GM23338 (cell line): ENCODE measurements at regions not wholly inside any gene's neighbourhood (a gene's known extent, or its start where the extent isn't known, plus 50 kb on each side); places are given as distances from the start of the nearest gene placed in this dataset.
A peak's percentile ranks its signal among the peaks of the same experiment; 100 is the strongest.

Experiments used
- ATAC-seq: fragments of 200-7000 bp; cut with Tn5 transposase; 3 replicates; pipeline ENCODE4 v1.9.1; 2020
- DNase-seq: peaks from one replicate; pipeline ENCODE4 v3.0.0-alpha.2; 2015; ENCODE audit warnings: low spot score
- H2AFZ ChIP-seq: fragments of 200-600 bp; sonication (generic); 2 replicates; pipeline ENCODE4 v1.8.0; 2016; ENCODE audit warnings: antibody characterized with exemption, mild to moderate bottlenecking, moderate library complexity
- H3F3A ChIP-seq: fragments of 200-600 bp; sonication (generic); replicated peaks from 2 replicates; pipeline ENCODE4 v1.8.0; 2017; ENCODE audit warnings: antibody characterized with exemption, mixed run types, low read depth
- H3K27ac ChIP-seq: fragments of 200-600 bp; sonication (generic); 2 replicates; pipeline ENCODE4 v1.6.1; 2016; ENCODE audit warnings: low read depth
- H3K27me3 ChIP-seq: fragments of 200-600 bp; sonication (generic); 2 replicates; pipeline ENCODE4 v1.8.0; 2016; ENCODE audit warnings: mild to moderate bottlenecking, mixed run types, moderate library complexity; ENCODE audit not compliant: insufficient read depth
- H3K36me3 ChIP-seq: fragments of 200-600 bp; sonication (generic); 2 replicates; pipeline ENCODE4 v1.8.0; 2016; ENCODE audit warnings: mild to moderate bottlenecking; ENCODE audit not compliant: insufficient read depth
- H3K4me1 ChIP-seq: fragments of 200-600 bp; sonication (generic); 2 replicates; pipeline ENCODE4 v1.8.0; 2016; ENCODE audit warnings: mild to moderate bottlenecking, moderate library complexity; ENCODE audit not compliant: insufficient read depth
- H3K4me2 ChIP-seq: fragments of 200-600 bp; sonication (generic); 2 replicates; pipeline ENCODE4 v1.7.1; 2017; ENCODE audit warnings: mixed run types
- H3K4me3 ChIP-seq: fragments of 200-600 bp; sonication (generic); 2 replicates; pipeline ENCODE4 v1.6.1; 2016; ENCODE audit warnings: mixed run types
- H3K79me2 ChIP-seq: fragments of 200-600 bp; sonication (generic); replicated peaks from 2 replicates; pipeline ENCODE4 v1.8.0; 2017; ENCODE audit warnings: mild to moderate bottlenecking; ENCODE audit not compliant: insufficient read depth
- H3K9me2 ChIP-seq: fragments of 200-600 bp; sonication (generic); 2 replicates; pipeline ENCODE4 v1.8.0; 2017; ENCODE audit not compliant: insufficient read depth
- H4K20me1 ChIP-seq: fragments of 200-600 bp; sonication (generic); replicated peaks from 2 replicates; pipeline ENCODE4 v1.8.0; 2017; ENCODE audit warnings: mild to moderate bottlenecking; ENCODE audit not compliant: insufficient read depth
- H3K27ac Mint-ChIP-seq: 2 replicates; pipeline ENCODE4 v1.8.0; 2020; ENCODE audit warnings: inconsistent platforms, mild to moderate bottlenecking, moderate library complexity, mixed read lengths
- H3K27me3 Mint-ChIP-seq: 3 replicates; pipeline ENCODE4 v1.8.0; 2022; ENCODE audit warnings: low read depth, mild to moderate bottlenecking, moderate library complexity, mixed read lengths, inconsistent platforms; ENCODE audit not compliant: insufficient read depth, poor library complexity
- H3K36me3 Mint-ChIP-seq: 3 replicates; pipeline ENCODE4 v1.8.0; 2021; ENCODE audit warnings: low read depth, mild to moderate bottlenecking, inconsistent platforms, moderate library complexity, mixed read lengths
- H3K4me1 Mint-ChIP-seq: 3 replicates; pipeline ENCODE4 v1.8.0; 2020; ENCODE audit warnings: mild to moderate bottlenecking, inconsistent platforms, mixed read lengths
- H3K4me3 Mint-ChIP-seq: 3 replicates; pipeline ENCODE4 v1.8.0; 2021; ENCODE audit warnings: moderate library complexity, mild to moderate bottlenecking, inconsistent platforms, mixed read lengths
- H3K9me3 Mint-ChIP-seq: 3 replicates; pipeline ENCODE4 v1.8.0; 2020; ENCODE audit warnings: moderate library complexity, mild to moderate bottlenecking, inconsistent platforms, mixed read lengths
- CREB1 ChIP-seq: fragments of 250-450 bp; sonication (Bioruptor Pico); IDR thresholded peaks from 2 replicates; pipeline ENCODE4 v1.5.0; 2020; ENCODE audit warnings: low read depth, mild to moderate bottlenecking, moderate library complexity
- ETS1 ChIP-seq: IDR thresholded peaks from 2 replicates; pipeline ENCODE4 v1.6.1; 2016; ENCODE audit warnings: antibody characterized with exemption
- EZH2 ChIP-seq: fragments of 200-600 bp; sonication (generic); IDR thresholded peaks from one replicate; pipeline ENCODE4 v1.8.0; 2017; ENCODE audit warnings: antibody characterized with exemption, mild to moderate bottlenecking, low read depth; ENCODE audit not compliant: unreplicated experiment
- EZH2phosphoT487 ChIP-seq: fragments of 200-600 bp; sonication (generic); IDR thresholded peaks from one replicate; pipeline ENCODE4 v1.8.1; 2018; ENCODE audit warnings: antibody characterized with exemption; ENCODE audit not compliant: unreplicated experiment
- NANOG ChIP-seq: IDR thresholded peaks from 2 replicates; pipeline ENCODE4 v1.6.1; 2016; ENCODE audit warnings: antibody characterized with exemption, borderline replicate concordance
- POLR2AphosphoS5 ChIP-seq: IDR thresholded peaks from 2 replicates; pipeline ENCODE4 v1.6.1; 2016; ENCODE audit warnings: antibody characterized with exemption, low read depth
- REST ChIP-seq: IDR thresholded peaks from one replicate; pipeline ENCODE4 v1.6.1; 2018; ENCODE audit warnings: antibody characterized with exemption; ENCODE audit not compliant: unreplicated experiment
- ZNF114 ChIP-seq: fragments of 250-450 bp; sonication (Bioruptor Pico); IDR thresholded peaks from 2 replicates; pipeline ENCODE4 v1.5.0; 2020; ENCODE audit warnings: mild to moderate bottlenecking, moderate library complexity
- ZNF331 ChIP-seq: fragments of 250-450 bp; sonication (Bioruptor Pico); IDR thresholded peaks from 2 replicates; pipeline ENCODE4 v1.5.0; 2020; ENCODE audit warnings: low read depth, mild to moderate bottlenecking, moderate library complexity
- TF ChIP-seq, protein P1 (sequence below), 2 experiments: fragments of 200-600 bp in 1 of 2; sonication (generic) in 1 of 2; conservative IDR thresholded peaks; 2 replicates each; pipeline versions ENCODE4 v1.5.1 to v1.6.1; 2016 to 2017; ENCODE audit warnings: antibody characterized with exemption in 2 of 2, low read depth in 2 of 2, mild to moderate bottlenecking in 2 of 2, moderate library complexity in 1 of 2
- TF ChIP-seq, protein P2 (sequence below): fragments of 250-450 bp; sonication (Bioruptor Pico); IDR thresholded peaks from 2 replicates; pipeline ENCODE4 v1.5.0; 2020; ENCODE audit warnings: mild to moderate bottlenecking, moderate library complexity

DNA sequence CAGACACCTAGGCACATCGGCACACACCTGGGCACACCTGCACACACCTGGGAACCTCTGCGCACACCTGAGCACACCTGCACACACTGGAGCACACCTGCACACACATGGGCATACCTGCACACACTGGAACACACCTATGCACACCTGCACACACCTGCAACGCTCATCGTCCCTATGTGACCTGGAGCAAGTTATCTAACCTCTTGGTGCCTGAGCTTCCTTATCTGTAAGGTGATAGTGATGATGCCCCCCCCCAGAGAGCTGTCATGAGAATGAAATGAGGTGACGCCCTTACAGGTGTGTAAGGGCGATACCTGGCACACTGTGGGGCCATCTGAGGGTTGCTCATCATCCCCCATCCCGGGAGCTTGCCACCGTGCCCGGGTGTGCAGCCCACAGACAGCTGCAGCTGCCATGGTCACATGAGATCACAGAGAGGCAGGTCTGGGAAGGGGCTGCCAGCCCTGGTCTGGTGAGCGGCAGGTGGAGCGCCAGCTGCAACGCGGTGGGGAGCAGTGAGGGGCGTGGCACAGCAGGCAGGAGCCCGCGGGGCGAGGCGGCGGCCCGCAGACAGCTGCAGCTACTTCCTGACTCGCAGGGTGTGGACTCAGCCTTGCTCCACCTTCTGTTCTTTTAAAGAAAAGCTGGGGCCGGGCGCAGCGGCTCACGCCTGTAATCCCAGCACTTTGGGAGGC is 59.9 kb upstream of the FBRSL1 start:
- H3K36me3 Mint-ChIP-seq, result peaks cover 22% of the 10 kb centered on the region
- Histone ChIP-seq H4K20me1 (no peaks in the 10 kb centered on the region), H3K9me2 (no peaks in the 10 kb centered on the region), H3K79me2 (no peaks in the 10 kb centered on the region), H3F3A (no peaks in the 10 kb centered on the region), H2AFZ (no peak overlapping the region), H3K4me1 (0 out of 2 replicates have a peak, but pooled peaks cover 9% of the 10 kb centered on the region), H3K27ac (no peak overlapping the region), H3K27me3 (peaks cover 60% of the 10 kb centered on the region), H3K36me3 (no peaks in the 10 kb centered on the region), H3K4me3 (peak overlapping the region; percentile 35; the same call in 1 of the 2 replicates), H3K4me2 (peak overlapping the region; percentile 65)
- H3K27me3 Mint-ChIP-seq, result peaks cover 62% of the 10 kb centered on the region
- peak overlapping the region; percentile 38 for H3K4me3 Mint-ChIP-seq
- H3K9me3 Mint-ChIP-seq, result peaks cover 29% of the 10 kb centered on the region
- H3K27ac Mint-ChIP-seq, result no peak overlapping the region
- no peak for TF ChIP-seq ETS1
- TF ChIP-seq REST, result no peak
- no peak for TF ChIP-seq CREB1 (CRISPR knock-in tag)
- TF ChIP-seq ZNF114, result no peak
- TF ChIP-seq ZNF331 (CRISPR knock-in tag), result no peak
- no peak for TF ChIP-seq EZH2
- TF ChIP-seq, protein P1, sequence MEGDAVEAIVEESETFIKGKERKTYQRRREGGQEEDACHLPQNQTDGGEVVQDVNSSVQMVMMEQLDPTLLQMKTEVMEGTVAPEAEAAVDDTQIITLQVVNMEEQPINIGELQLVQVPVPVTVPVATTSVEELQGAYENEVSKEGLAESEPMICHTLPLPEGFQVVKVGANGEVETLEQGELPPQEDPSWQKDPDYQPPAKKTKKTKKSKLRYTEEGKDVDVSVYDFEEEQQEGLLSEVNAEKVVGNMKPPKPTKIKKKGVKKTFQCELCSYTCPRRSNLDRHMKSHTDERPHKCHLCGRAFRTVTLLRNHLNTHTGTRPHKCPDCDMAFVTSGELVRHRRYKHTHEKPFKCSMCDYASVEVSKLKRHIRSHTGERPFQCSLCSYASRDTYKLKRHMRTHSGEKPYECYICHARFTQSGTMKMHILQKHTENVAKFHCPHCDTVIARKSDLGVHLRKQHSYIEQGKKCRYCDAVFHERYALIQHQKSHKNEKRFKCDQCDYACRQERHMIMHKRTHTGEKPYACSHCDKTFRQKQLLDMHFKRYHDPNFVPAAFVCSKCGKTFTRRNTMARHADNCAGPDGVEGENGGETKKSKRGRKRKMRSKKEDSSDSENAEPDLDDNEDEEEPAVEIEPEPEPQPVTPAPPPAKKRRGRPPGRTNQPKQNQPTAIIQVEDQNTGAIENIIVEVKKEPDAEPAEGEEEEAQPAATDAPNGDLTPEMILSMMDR (conservative IDR thresholded peaks at IDR 0.05; ENCODE audit: low read depth in 2 of 2), result no peak
- no peak for TF ChIP-seq NANOG
- TF ChIP-seq, protein P2, sequence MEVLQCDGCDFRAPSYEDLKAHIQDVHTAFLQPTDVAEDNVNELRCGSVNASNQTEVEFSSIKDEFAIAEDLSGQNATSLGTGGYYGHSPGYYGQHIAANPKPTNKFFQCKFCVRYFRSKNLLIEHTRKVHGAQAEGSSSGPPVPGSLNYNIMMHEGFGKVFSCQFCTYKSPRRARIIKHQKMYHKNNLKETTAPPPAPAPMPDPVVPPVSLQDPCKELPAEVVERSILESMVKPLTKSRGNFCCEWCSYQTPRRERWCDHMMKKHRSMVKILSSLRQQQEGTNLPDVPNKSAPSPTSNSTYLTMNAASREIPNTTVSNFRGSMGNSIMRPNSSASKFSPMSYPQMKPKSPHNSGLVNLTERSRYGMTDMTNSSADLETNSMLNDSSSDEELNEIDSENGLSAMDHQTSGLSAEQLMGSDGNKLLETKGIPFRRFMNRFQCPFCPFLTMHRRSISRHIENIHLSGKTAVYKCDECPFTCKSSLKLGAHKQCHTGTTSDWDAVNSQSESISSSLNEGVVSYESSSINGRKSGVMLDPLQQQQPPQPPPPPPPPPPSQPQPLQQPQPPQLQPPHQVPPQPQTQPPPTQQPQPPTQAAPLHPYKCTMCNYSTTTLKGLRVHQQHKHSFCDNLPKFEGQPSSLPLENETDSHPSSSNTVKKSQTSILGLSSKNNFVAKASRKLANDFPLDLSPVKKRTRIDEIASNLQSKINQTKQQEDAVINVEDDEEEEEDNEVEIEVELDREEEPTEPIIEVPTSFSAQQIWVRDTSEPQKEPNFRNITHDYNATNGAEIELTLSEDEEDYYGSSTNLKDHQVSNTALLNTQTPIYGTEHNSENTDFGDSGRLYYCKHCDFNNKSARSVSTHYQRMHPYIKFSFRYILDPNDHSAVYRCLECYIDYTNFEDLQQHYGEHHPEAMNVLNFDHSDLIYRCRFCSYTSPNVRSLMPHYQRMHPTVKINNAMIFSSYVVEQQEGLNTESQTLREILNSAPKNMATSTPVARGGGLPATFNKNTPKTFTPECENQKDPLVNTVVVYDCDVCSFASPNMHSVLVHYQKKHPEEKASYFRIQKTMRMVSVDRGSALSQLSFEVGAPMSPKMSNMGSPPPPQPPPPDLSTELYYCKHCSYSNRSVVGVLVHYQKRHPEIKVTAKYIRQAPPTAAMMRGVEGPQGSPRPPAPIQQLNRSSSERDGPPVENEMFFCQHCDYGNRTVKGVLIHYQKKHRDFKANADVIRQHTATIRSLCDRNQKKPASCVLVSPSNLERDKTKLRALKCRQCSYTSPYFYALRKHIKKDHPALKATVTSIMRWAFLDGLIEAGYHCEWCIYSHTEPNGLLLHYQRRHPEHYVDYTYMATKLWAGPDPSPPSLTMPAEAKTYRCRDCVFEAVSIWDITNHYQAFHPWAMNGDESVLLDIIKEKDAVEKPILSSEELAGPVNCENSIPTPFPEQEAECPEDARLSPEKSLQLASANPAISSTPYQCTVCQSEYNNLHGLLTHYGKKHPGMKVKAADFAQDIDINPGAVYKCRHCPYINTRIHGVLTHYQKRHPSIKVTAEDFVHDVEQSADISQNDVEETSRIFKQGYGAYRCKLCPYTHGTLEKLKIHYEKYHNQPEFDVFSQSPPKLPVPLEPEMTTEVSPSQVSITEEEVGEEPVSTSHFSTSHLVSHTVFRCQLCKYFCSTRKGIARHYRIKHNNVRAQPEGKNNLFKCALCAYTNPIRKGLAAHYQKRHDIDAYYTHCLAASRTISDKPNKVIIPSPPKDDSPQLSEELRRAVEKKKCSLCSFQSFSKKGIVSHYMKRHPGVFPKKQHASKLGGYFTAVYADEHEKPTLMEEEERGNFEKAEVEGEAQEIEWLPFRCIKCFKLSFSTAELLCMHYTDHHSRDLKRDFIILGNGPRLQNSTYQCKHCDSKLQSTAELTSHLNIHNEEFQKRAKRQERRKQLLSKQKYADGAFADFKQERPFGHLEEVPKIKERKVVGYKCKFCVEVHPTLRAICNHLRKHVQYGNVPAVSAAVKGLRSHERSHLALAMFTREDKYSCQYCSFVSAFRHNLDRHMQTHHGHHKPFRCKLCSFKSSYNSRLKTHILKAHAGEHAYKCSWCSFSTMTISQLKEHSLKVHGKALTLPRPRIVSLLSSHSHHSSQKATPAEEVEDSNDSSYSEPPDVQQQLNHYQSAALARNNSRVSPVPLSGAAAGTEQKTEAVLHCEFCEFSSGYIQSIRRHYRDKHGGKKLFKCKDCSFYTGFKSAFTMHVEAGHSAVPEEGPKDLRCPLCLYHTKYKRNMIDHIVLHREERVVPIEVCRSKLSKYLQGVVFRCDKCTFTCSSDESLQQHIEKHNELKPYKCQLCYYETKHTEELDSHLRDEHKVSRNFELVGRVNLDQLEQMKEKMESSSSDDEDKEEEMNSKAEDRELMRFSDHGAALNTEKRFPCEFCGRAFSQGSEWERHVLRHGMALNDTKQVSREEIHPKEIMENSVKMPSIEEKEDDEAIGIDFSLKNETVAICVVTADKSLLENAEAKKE, result no peak
- no peak for TF ChIP-seq POLR2AphosphoS5
- no peak for TF ChIP-seq EZH2phosphoT487
- DNase-seq (peak; percentile 71), ATAC-seq (peak; percentile 57)
- peaks cover 31% of the 10 kb centered on the region for H3K4me1 Mint-ChIP-seq
